ENCODE measurements at regions not wholly inside any gene's neighbourhood (a gene's known extent, or its start where the extent isn't known, plus 50 kb on each side); places are given as distances from the start of the nearest gene placed in this dataset.
"Not testable (repeated sequence)": the region's sequence is repeated elsewhere in the genome, so short reads cannot be mapped to it uniquely, and the experiment has no call there.

DNA sequence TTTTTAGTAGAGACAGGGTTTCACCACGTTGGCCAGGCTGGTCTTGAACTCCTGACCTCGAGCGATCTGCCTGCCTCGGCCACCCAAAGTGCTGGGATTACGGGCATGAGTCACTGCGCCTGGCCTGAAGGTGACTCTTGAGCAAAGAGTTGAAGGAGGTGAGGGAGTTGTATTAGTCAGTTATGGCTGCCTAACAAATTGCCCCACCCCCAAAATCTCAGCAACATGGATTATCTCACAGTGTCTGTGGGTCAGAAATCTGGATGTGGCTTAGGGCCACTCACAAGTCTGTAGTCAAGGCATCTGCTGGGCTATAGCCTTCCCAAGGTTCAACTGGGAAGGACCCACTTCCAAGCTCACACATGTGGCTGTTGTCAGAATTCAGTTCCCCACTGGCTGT is 52.8 kb upstream of the ADGRE5 start:
- no peak for DNase-seq (ENCODE audit: low read depth in 2 of 2)

DNA sequence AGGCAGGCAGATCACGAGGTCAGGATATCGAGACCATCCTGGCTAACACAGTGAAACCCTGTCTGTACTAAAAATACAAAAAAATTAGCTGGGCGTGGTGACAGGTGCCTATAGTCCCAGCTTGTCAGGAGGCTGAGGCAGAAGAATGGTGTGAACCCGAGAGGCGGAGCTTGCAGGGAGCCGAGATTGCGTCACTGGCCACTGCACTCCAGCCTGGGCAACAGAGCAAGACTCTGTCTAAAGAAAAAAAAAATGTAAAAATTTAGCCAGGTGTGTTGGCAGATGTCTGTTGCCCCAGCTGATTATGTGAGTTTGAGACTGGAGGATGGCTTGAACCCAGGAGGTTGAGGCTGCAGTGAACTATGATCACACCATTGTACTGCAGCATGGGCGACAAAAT is 54.2 kb upstream of the ADGRE5 start:
- DNase-seq (ENCODE audit: low read depth in 2 of 2): not testable (repeated sequence)

DNA sequence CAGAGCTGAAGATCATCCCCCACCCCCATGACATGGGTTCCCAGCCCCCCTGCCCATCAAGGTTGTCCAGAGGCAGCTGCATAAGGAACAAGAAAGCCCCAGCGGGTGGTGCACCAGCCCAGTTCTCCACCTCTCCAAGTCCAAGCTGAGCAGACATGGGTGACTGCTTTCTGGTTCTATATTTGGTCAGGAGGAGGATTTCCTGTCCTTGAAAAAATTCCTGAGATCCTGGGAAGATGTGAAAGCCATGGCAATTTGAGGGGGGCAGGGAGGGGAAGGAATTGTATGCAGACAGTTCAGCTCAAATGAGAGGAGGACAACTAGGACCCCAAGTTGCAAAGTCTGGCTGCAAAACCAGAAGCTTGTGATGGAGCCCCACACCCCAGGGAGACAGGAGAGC is 55.4 kb upstream of the ADGRE5 start:
- no peak for DNase-seq (ENCODE audit: low read depth in 2 of 2)

DNA sequence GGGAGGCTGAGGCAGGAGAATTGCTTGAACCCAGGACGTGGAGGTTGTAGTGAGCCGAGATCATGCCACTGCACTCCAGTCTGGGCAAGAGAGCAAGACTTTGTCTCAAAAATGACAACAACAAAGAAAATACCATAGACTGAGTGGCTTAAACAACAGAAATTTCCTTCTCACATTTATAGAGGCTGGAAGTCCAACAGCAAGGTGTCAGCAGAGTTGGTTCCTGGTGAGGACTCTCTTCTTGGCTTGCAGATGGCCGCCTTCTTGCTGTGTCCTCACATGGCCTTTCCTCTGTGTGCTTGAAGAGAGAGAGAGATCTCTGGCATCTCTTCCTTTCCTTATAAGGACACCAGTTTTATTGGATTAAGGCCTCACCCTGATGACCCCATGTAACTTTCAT is 56.1 kb upstream of the ADGRE5 start:
- no peak for DNase-seq (ENCODE audit: low read depth in 2 of 2)

- DNase-seq (ENCODE audit: low read depth in 2 of 2): no peak
Observed at GRCh38 chr19:14322889-14323463, 58.3 kb upstream of the ADGRE5 start.

GRCh38 chr19:14320253-14320652 is 61.0 kb upstream of the ADGRE5 start:
- no peak for DNase-seq (ENCODE audit: low read depth in 2 of 2)

- not testable (repeated sequence) for DNase-seq (ENCODE audit: low read depth in 2 of 2)
Observed at GRCh38 chr19:14319720-14320119, 61.5 kb upstream of the ADGRE5 start.

GRCh38 chr19:14318873-14319272 is 62.4 kb upstream of the ADGRE5 start:
- DNase-seq (ENCODE audit: low read depth in 2 of 2): no peak

DNA sequence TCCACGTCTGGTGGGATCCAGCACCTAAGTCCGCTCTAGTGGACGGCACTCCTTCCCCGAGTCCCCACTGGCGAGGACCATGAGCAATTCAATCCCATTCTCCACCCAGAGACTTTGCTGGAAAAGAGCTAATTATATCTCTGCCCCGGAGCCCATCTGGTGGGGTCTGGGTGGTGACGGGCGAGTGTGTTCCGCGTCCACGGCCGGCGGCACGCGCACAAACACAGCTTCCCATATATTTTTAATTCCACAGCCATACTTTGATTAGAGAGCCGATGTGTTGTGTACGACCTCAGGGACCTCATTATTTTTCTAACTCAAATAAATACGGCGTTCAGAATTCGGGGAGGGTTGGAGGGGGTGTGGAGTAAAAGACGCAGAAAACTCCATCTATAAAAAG is 64.1 kb upstream of the ADGRE5 start:
- no peak for DNase-seq (ENCODE audit: low read depth in 2 of 2)

- no peak for DNase-seq (ENCODE audit: low read depth in 2 of 2)
Observed at GRCh38 chr19:14315433-14315832, 65.8 kb upstream of the ADGRE5 start.

DNA sequence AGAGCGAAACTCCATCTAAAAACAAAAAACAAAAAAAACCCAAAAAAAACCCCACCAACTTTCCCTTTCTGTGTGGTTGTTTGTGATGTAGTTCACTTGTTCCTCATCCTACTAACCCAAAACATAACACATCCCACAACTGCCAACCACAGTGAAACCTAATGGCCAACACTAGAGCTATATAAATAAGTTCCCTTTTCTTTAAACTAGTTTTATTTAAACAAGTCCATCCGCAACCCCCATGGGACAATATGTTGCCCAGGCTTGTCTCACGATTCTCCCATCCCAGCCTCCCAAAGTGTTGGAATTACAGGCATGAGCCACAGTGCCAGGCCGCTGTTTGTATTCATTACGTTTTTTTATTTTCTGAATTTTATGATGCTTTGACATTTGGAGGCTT is 71.2 kb upstream of the ADGRE5 start:
- no peak for DNase-seq (ENCODE audit: low read depth in 2 of 2)

GRCh38 chr19:14305706-14306105 is 75.5 kb upstream of the ADGRE5 start:
- no peak for DNase-seq (ENCODE audit: low read depth in 2 of 2)

GRCh38 chr19:14301150-14301549 is 80.1 kb upstream of the ADGRE5 start:
- no peak for DNase-seq (ENCODE audit: low read depth in 2 of 2)

DNA sequence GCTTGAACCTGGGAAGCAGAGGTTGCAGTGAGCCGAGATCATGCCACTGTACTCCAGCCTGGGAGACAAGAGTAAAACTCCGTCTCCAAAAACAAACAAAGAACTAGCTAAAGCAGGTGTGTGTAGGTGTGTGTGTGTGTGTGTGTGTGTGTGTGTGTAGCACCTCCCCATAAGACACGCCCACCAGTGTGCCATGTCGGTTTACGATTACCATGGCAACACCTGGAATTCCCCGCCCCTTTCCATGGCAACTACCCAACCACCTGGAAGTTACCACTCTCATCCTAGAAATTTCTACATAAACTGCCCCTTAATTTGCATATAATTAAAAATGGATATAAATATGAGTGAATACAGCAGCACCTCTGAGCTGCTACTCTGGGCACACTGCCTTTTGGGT is 80.9 kb upstream of the ADGRE5 start:
- DNase-seq (ENCODE audit: low read depth in 2 of 2): no peak

GRCh38 chr19:14299224-14299827 is 81.9 kb upstream of the ADGRE5 start:
- not testable (repeated sequence) for DNase-seq (ENCODE audit: low read depth in 2 of 2)

DNA sequence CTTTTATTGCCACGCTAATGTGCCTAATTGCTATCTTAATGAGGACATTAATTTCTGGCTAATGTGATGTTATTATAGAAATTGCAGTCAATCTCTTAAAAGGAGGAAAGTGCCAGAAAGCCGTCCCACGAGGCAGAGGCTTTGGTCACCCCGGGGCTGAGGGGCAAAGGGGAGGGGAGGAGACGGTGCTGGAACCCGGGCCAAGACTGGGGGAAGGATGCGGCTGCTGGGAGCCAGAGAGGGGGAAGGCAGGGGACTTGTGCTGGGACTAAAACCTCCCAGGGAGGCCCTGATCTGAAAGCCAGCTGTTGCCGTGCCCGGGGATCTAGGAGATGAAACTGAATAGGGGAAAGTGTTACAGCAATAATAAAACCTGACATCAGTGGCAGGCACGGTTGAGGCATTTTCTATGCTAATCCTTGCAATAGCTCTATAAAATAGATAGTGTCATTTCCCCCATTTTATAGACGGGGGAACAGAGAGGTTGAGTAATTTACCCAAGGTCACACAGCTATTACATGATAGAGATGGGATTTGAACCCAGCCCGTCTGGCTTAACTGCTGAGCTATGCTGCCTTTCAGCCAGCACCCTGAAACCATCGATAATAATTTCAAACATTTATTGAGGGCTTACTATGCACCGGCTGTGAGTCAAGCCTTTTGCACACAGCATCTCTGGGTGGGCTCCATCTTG is 83.2 kb upstream of the ADGRE5 start:
- DNase-seq (ENCODE audit: low read depth in 2 of 2): not testable (repeated sequence)

GRCh38 chr19:14294974-14295373 is 86.3 kb upstream of the ADGRE5 start:
- DNase-seq (ENCODE audit: low read depth in 2 of 2): peak in 1 of 2 donors; percentile 15

- DNase-seq (ENCODE audit: low read depth in 2 of 2): not testable (repeated sequence)
Observed at GRCh38 chr19:14293816-14294170, 87.5 kb upstream of the ADGRE5 start.

GRCh38 chr19:14293101-14293815 is 87.3 kb upstream of the ADGRL1 start:
- DNase-seq (ENCODE audit: low read depth in 2 of 2): not testable (repeated sequence)

DNA sequence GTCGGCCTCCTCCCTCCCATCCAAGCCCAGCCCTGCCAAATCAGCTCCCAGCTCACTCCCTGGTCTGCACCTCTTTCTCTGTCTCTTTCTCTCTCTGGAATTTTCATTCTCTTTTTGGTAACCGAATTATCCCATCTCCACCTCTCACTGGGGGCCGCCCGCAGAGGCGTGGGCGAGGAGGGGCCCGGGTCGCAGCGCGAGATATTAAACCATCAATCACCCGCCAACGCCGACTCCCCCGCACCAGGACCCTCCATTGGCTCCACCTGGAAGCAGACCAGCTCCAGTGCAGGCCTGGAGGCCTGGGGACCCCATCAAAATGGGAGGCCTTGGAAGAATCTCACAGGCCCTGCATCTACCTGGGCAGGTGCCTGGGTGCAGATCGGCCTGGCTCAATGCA is 83.8 kb upstream of the ADGRL1 start:
- not testable (repeated sequence) for DNase-seq (ENCODE audit: low read depth in 2 of 2)

- not testable (repeated sequence) for DNase-seq (ENCODE audit: low read depth in 2 of 2)
Observed at GRCh38 chr19:14287837-14288236, 81.9 kb upstream of the ADGRL1 start.

GRCh38 chr19:14286594-14286993 is 80.6 kb upstream of the ADGRL1 start:
- not testable (repeated sequence) for DNase-seq (ENCODE audit: low read depth in 2 of 2)

DNA sequence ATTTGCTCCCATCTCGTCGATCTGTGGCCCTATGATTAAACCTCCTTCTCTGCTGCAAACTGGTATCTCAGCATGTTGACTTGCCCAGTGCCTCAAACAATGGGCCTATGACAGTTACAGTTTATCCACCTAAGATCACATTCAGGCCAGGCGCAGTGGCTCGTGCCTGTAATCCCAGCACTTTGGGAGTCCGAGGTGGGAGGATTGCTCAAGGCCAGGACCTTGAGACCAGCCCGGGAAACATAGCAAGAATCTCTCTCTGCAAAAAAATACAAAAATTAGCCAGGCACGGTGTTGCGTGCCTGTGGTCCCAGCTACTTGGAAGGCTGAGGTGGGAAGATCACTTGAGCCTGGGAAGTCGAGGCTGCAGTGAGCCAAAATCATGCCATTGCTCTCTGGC is 79.8 kb upstream of the ADGRL1 start:
- DNase-seq (ENCODE audit: low read depth in 2 of 2): not testable (repeated sequence)
